HepG2 (cell line): ENCODE measurements at regions not wholly inside any gene's neighbourhood (a gene's known extent, or its start where the extent isn't known, plus 50 kb on each side); places are given as distances from the start of the nearest gene placed in this dataset.

ENCODE experiments used
- EED ChIP-seq: sonication (generic); formaldehyde crosslinking; IDR thresholded peaks from 2 replicates; pipeline ENCODE4 v1.5.0; 2020; ENCODE audit warnings: mild to moderate bottlenecking, missing genetic modification reagents
- GATAD1 ChIP-seq: IDR thresholded peaks from 2 replicates; pipeline ENCODE4 v1.6.1; 2016; ENCODE audit warnings: missing genetic modification reagents, missing compliant biosample characterization
- KLF12 ChIP-seq: sonication (generic); formaldehyde crosslinking; IDR thresholded peaks from 2 replicates; pipeline ENCODE4 v1.4.0; 2020; ENCODE audit warnings: missing genetic modification reagents, borderline replicate concordance
- MAZ ChIP-seq, 2 experiments: sonication (generic) in 1 of 2; formaldehyde crosslinking in 1 of 2; IDR thresholded peaks; 2 replicates each; pipeline versions ENCODE4 v1.5.0 to v1.6.1; 2012 to 2020; ENCODE audit warnings: low read depth in 2 of 2, mild to moderate bottlenecking in 2 of 2, borderline replicate concordance in 1 of 2, improper control_type of control experiment in 1 of 2, low read length in 1 of 2, missing genetic modification reagents in 1 of 2, moderate library complexity in 1 of 2
- MYC ChIP-seq: sonication (generic); formaldehyde crosslinking; IDR thresholded peaks from 2 replicates; pipeline ENCODE4 v1.9.0; 2021; ENCODE audit warnings: missing genetic modification reagents, borderline replicate concordance
- NCOA2 ChIP-seq: sonication (generic); formaldehyde crosslinking; IDR thresholded peaks from 2 replicates; pipeline ENCODE4 v1.8.0; 2022; ENCODE audit warnings: inconsistent platforms
- POLR2AphosphoS5 ChIP-seq: IDR thresholded peaks from 2 replicates; pipeline ENCODE4 v1.6.1; 2012; ENCODE audit warnings: low read depth, low read length
- TGIF2 ChIP-seq: IDR thresholded peaks from 2 replicates; pipeline ENCODE4 v1.6.1; 2016; ENCODE audit warnings: control low read depth, missing compliant biosample characterization
- THAP11 ChIP-seq: IDR thresholded peaks from 2 replicates; pipeline ENCODE4 v1.6.1; 2016; ENCODE audit warnings: missing biosample characterization, missing genetic modification reagents
- ZNF720 ChIP-seq: sonication (generic); formaldehyde crosslinking; IDR thresholded peaks from 2 replicates; pipeline ENCODE4 v1.4.0; 2020; ENCODE audit warnings: missing genetic modification reagents

- TF ChIP-seq MAZ (IDR thresholded peaks at IDR 0.05; ENCODE audit: borderline replicate concordance, low read depth, low read length) (no peak), MAZ (CRISPR knock-in tag; IDR thresholded peaks at IDR 0.05; ENCODE audit: low read depth) (no peak), GATAD1 (no peak), ZNF720 (CRISPR knock-in tag) (no peak), TGIF2 (no peak), NCOA2 (CRISPR knock-in tag) (no peak), KLF12 (CRISPR knock-in tag) (no peak), POLR2AphosphoS5 (no peak), MYC (CRISPR knock-in tag) (no peak), EED (CRISPR knock-in tag) (no peak), THAP11 (CRISPR knock-in tag) (no peak)
Measured at GRCh38 chr2:203603456-203604389, 68.6 kb upstream of the RAPH1 start.
